HPDE6-E6E7 (cell line): ENCODE measurements at regions not wholly inside any gene's neighbourhood (a gene's known extent, or its start where the extent isn't known, plus 50 kb on each side); places are given as distances from the start of the nearest gene placed in this dataset.

Experiments
- DNase-seq: peaks from one replicate; pipeline ENCODE4 v3.0.0; 2011; ENCODE audit warnings: missing footprints; ENCODE audit errors: extremely low spot score

- no peak for DNase-seq
Measured at GRCh38 chr2:150011161-150011730, 423.7 kb upstream of the MMADHC start.

- no peak for DNase-seq
Measured at GRCh38 chr2:150008901-150009300, 421.3 kb upstream of the MMADHC start.

GRCh38 chr2:150007815-150008430 lies 420.3 kb upstream of the MMADHC start:
- no peak for DNase-seq

GRCh38 chr2:150006591-150006990 lies 419.0 kb upstream of the MMADHC start:
- DNase-seq: no peak

- no peak for DNase-seq
Measured at GRCh38 chr2:150003544-150003943, 416.0 kb upstream of the MMADHC start.

- DNase-seq: no peak
Measured at GRCh38 chr2:150001788-150002187, 414.2 kb upstream of the MMADHC start.

- no peak for DNase-seq
Measured at GRCh38 chr2:149996901-149997300, 409.3 kb upstream of the MMADHC start.

- DNase-seq: peak; percentile 84
Measured at GRCh38 chr2:149994057-149994728, 406.6 kb upstream of the MMADHC start.

- no peak for DNase-seq
Measured at GRCh38 chr2:149993316-149993715, 405.7 kb upstream of the MMADHC start.

GRCh38 chr2:149991576-149991975 lies 404.0 kb upstream of the MMADHC start:
- no peak for DNase-seq

- DNase-seq: no peak
Measured at GRCh38 chr2:149990965-149991364, 403.4 kb upstream of the MMADHC start.

GRCh38 chr2:149989447-149990063 lies 402.0 kb upstream of the MMADHC start:
- DNase-seq: no peak

- no peak for DNase-seq
Measured at GRCh38 chr2:149988361-149988760, 400.8 kb upstream of the MMADHC start.

GRCh38 chr2:149986861-149987260 lies 399.3 kb upstream of the MMADHC start:
- DNase-seq: no peak

- no peak for DNase-seq
Measured at GRCh38 chr2:149984311-149984710, 396.7 kb upstream of the MMADHC start.

- DNase-seq: no peak
Measured at GRCh38 chr2:149972066-149972465, 384.5 kb upstream of the MMADHC start.

GRCh38 chr2:149954981-149955600 lies 367.5 kb upstream of the MMADHC start:
- DNase-seq: no peak

GRCh38 chr2:149953627-149954026 lies 366.1 kb upstream of the MMADHC start:
- DNase-seq: no peak

- DNase-seq: no peak
Measured at GRCh38 chr2:149931486-149931885, 343.9 kb upstream of the MMADHC start.

GRCh38 chr2:149928011-149928410 lies 340.4 kb upstream of the MMADHC start:
- DNase-seq: no peak

- no peak for DNase-seq
Measured at GRCh38 chr2:149926149-149926548, 338.6 kb upstream of the MMADHC start.

- DNase-seq: no peak
Measured at GRCh38 chr2:149924549-149925213, 337.1 kb upstream of the MMADHC start.
